GM18502 (cell line): ENCODE measurements at regions not wholly inside any gene's neighbourhood (a gene's known extent, or its start where the extent isn't known, plus 50 kb on each side); places are given as distances from the start of the nearest gene placed in this dataset.
"Not testable (repeated sequence)": the region's sequence is repeated elsewhere in the genome, so short reads cannot be mapped to it uniquely, and the experiment has no call there.

ENCODE experiments used
- ATAC-seq: cut with Tn5 transposase; IDR thresholded peaks from one replicate; pipeline ENCODE4 v1.9.1; 2021; ENCODE audit warnings: mild to moderate bottlenecking; ENCODE audit not compliant: unreplicated experiment, poor library complexity

DNA sequence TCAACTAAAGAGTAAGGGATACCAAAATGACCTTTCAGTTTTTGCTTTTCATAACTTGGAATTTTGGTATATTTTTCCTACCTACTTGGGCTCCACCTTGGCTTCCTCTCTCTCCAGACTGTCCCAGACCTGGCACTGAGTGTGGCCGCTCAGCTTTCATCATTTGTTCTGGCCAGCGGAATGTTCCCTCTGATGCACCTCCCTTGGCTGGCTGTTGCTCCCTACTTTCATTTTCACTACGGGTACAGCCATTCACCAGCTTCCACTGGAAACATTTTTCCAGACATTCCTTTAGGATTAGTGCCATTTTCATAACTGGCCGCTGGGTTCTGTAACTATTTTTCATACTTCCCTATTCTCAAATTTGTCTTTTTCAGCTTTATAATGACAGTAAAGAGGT is 487.4 kb downstream of the TENT5A start:
- ATAC-seq, result no peak

- ATAC-seq, result no peak
These were observed 488.8 kb downstream of the TENT5A start for GRCh38 chr6:81263531-81264168.

- ATAC-seq, result no peak
These were observed 489.8 kb downstream of the TENT5A start for GRCh38 chr6:81262656-81263055.

- ATAC-seq, result not testable (repeated sequence)
These were observed 496.3 kb downstream of the TENT5A start for GRCh38 chr6:81256223-81256622.

GRCh38 chr6:81253821-81254220 is 498.7 kb downstream of the TENT5A start:
- no peak for ATAC-seq

DNA sequence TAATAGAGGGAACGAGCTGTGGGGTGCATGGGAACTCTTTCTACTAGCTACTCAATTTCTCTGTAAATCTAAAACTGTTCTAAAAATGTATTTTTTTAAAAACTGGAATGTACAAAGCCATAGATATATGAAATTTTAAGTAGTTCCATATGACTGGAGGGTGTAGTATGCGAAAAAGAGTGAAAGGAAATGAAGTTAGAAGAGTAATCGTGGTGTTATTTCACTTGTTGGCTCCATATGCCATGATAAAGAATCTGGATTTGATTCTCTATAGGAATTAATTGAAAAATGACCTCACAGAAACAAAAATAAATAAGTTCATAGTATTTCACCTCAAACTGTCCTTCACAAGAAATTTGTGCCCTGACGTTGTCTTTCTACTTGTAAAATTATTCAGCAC is 500.2 kb downstream of the TENT5A start:
- ATAC-seq, result no peak

GRCh38 chr6:81246200-81246599 is 506.3 kb downstream of the TENT5A start:
- no peak for ATAC-seq

DNA sequence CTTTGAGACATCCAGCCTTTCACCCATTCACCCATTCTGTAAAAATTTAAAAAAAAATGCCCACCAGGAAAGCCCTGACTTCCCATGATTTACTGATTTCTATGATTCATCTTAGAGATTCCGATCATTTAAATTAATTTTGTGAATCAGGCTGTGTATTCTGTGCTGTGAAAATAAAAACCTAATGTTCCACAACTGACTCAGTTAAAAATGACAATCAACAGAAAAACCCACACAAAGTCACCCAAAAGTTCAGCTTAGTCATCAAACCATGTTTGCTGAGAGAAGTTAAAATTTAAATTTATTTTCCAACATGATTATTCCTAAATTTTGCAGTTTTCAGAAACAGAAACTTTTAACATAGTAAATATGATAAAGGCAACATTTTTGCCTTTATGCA is 509.9 kb downstream of the TENT5A start:
- ATAC-seq, result no peak

DNA sequence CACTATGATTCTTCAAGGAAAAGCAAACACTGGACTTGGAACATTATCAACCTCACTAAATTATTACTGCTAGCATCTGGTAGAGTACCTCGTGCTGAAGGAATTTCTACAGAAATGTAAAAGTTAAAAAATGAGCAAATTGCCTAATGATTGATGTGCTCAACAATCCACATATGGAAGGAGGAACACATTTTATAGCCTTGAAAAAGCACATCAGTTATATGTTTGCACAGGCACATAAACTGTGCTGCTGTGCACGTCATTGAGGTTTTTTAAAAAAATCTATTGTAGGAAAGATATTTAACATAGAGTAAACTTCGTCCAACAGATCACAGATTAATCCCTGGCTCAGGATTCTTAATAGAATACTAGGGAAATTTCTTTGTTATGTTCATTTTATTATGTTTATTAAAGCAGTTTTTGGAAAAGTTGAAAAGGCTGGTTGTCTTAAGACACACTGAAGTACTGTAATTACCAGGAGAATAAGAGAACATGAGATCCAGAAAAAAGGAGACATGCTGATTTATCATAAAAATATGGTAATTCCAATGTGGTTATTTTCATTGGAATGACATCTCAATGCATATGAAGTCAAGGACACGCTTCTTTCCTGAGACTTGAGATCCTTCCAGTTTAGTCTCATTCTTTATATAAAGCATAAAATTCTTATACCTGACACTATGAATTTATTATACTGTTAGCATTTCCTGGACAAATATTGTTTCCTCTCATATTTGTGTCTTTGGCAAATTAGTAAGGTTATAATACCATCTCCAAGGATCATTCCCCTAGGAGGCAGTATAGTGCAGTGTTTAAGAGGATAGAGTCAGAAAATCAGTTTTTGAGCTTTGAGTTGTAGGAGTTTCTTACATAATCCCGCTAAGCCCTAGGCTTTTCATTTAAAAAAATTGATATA is 511.1 kb downstream of the TENT5A start:
- ATAC-seq, result no peak

GRCh38 chr6:81238390-81238789 is 514.1 kb downstream of the TENT5A start:
- no peak for ATAC-seq

DNA sequence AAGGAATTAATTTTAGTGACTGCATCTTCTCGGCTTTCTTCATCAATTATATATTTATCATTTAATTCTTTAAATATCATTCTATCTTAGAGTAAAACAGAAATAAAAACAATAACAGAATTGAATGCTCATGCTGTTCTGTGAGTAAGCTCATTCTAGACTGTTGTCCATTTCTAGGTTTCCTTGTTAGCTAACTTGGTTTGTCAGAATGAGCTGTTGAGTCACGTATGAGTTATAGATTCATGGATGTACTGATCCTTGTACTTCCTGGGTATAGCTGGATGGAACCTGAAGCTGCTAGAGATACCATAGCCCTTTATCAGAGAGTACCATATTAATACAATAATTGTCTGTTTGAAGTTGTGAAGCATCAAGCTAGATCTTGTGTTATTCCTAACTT is 515.3 kb downstream of the TENT5A start:
- ATAC-seq, result no peak

DNA sequence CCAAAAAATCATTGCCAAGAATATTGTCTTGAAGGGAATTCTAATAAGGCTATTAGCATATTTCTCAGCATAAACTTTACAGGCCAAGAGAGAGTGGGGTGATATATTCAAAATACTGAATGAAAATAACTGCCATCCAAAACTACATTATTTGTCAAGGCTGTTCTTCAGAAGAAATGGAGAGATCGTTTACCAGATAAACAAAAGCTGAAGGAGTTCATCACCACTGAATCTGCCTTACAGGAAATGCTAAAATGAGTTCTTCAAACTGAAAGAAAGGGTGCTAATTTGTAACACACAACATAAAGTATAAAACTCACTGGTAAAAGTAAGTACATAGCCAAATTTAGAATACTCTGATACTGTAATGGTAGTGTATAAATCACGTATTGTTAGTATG is 517.0 kb downstream of the TENT5A start:
- ATAC-seq, result no peak

DNA sequence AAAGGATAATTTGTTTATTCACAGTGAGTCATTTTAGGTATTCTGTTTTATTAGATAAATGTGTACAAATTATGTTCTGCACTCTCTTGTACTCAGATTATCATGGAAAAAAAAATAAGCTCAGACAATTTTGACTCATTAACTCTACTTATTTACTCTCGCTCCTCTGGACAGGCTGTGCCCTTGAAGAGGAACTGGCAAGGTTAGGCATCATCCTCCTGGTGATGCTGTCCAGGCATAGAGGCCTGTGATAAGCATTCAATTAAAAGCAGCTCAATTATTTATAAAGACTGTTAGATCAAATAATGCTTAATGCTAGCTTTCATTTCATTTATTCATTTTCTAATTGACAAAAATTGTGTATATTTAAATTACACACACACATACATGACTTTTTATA is 518.5 kb downstream of the TENT5A start:
- no peak for ATAC-seq

DNA sequence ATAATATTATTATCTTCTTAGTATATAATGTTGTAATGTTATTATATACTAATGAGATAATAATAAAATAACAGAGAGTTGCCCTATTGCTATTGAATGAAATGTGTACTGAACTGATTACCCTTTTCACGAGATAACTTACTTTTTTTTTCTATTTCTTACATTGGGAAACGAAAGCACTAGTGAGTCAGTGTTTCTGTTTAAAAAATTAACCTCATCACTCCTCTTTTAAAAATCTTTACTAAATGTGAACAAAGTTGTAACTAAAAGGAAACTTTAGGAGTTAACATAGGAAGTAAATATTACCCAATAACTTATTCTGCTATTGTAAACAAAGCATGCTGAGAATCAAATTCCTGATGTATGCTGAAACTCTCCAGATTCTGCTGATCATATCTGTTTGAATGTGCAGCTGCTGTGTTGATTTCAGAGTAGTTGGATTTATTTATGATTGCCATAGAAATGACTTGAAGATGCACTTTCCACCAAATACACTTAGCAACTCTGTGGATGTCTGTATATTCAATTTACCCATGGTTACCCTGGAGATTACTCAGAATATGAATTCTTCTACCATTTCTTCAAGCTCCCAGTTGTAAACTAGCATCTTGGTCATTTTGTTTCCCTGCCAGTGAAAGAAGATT is 523.4 kb downstream of the TENT5A start:
- ATAC-seq, result no peak

- ATAC-seq, result no peak
These were observed 525.5 kb downstream of the TENT5A start for GRCh38 chr6:81226957-81227356.

- ATAC-seq, result no peak
These were observed 535.8 kb downstream of the TENT5A start for GRCh38 chr6:81216668-81217067.

DNA sequence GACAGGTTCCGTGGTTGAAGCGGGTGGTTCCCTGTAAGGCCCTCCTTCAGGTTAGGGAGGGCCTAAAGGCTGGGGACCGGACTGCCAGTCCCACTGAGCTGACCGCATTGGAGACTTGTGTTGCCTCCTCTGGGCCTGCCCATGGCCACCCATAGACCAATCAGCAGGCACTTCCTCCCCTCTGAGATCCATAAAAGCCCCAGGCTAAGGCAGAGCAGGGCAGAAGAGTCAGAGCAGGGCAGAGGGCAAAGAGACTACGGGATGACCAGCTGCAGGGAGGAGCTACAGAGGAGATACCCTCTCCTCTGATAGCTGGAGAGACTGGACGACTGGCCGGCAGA is 537.4 kb downstream of the TENT5A start:
- ATAC-seq, result no peak

DNA sequence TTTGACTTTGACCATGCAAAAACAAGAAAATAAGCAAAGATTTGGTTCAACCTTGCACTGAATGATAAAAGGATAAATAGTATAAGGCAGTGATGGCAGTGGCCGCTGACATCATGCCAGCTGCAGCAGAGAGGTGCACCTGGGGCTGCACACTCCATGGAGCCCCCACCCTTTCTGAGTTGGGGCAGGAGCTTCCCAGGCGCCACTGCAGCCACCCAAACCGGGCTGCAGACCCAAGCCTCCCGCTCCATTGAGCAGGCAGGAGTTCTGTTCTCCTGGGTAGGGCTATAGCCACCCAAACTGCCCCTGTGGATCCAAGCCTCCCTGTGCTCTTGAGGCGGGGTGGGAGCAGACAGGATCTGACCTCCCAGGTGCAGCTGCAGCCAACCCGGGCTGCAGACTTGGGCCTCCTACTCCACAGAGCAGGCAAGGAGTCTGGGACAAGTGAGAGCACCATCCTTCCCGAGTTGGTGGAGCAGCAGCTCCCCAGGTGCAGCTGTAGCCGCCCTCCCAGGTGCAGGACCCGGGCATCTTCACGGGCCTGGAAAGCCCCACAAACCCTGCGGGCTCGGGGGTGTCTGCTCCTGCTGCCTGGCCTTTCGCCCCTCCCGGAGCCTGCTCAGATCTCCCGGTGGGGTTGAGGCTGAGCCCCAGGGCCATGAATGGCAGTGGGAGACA is 537.9 kb downstream of the TENT5A start:
- no peak for ATAC-seq

GRCh38 chr6:81204731-81205130 is 547.8 kb downstream of the TENT5A start:
- ATAC-seq, result no peak

GRCh38 chr6:81194374-81194773 is 558.1 kb downstream of the TENT5A start:
- ATAC-seq, result no peak
